Heart right ventricle (tissue), 16 donors: ENCODE measurements at regions not wholly inside any gene's neighbourhood (a gene's known extent, or its start where the extent isn't known, plus 50 kb on each side); places are given as distances from the start of the nearest gene placed in this dataset.

Experiments
- ATAC-seq, 8 donors: fragments of 200-7000 bp; cut with Tn5 transposase; one replicate each; pipeline ENCODE4 v1.9.1; 2020; ENCODE audit warnings: mild to moderate bottlenecking in 8 of 8, moderate library complexity in 8 of 8, moderate number of reproducible peaks in 1 of 8
- DNase-seq, 2 donors: peaks; one replicate each; pipeline ENCODE4 v3.0.0-alpha.2; 2020
- H3K27ac ChIP-seq, 10 donors: fragments of 200-600 bp; sonication (generic) in 2 of 10; one replicate each; pipeline versions ENCODE4 v1.5.0 to v1.8.0; 2020 to 2022; ENCODE audit warnings: mild to moderate bottlenecking in 3 of 10
- H3K27me3 ChIP-seq, 7 donors: fragments of 200-600 bp; one replicate each; pipeline ENCODE4 v1.8.0; 2021 to 2022; ENCODE audit warnings: mild to moderate bottlenecking in 2 of 7
- H3K36me3 ChIP-seq, 9 donors: fragments of 200-600 bp; sonication (generic) in 1 of 9; one replicate each; pipeline versions ENCODE4 v1.5.0 to v1.8.0; 2020 to 2022; ENCODE audit warnings: mild to moderate bottlenecking in 2 of 9
- H3K4me1 ChIP-seq, 9 donors: fragments of 200-600 bp; sonication (generic) in 1 of 9; one replicate each; pipeline versions ENCODE4 v1.5.0 to v1.8.0; 2020 to 2022; ENCODE audit warnings: mild to moderate bottlenecking in 4 of 9
- H3K4me3 ChIP-seq, 10 donors: fragments of 200-600 bp; sonication (generic) in 2 of 10; one replicate each; pipeline versions ENCODE4 v1.5.0 to v1.8.0; 2020 to 2022; ENCODE audit warnings: mild to moderate bottlenecking in 7 of 10, moderate library complexity in 2 of 10
- H3K9me3 ChIP-seq, 11 donors: fragments of 200-600 bp in 10 of 11; sonication (generic) in 2 of 11; one replicate each; pipeline versions ENCODE4 v1.5.0 to v1.8.0; 2013 to 2022; ENCODE audit warnings: mild to moderate bottlenecking in 2 of 11, control low read depth in 1 of 11, moderate library complexity in 1 of 11
- WGBS, 2 donors: extraction: QIAGEN DNeasy Blood & Tissue Kit; methylation state at CpG; one replicate each; pipeline ENCODE4 v1.1.7; 2013; ENCODE audit warnings: inconsistent platforms in 1 of 2; 5-methylcytosine and 5-hydroxymethylcytosine counted together
- intact Hi-C, 10 donors: fragments of 100-400 bp; cut with DNase I; formaldehyde crosslinking; loops; one replicate each; pipeline versions ENCODE4 v1.11.1 to v1.14.2; 2022
- TF ChIP-seq, protein P1 (sequence below), 9 donors: fragments of 200-600 bp; sonication (generic) in 2 of 9; IDR thresholded peaks; one replicate each; pipeline versions ENCODE4 v1.5.0 to v1.8.0; 2021 to 2022; ENCODE audit warnings: antibody characterized with exemption in 9 of 9, mild to moderate bottlenecking in 5 of 9, moderate library complexity in 1 of 9
- donor health status: Arrhythmogenic right ventricular cardiomyopathy.
- donor health status: ischemic (EF 13 %, LVEDD 7.1; RV severe dilation, severe dysfunction).
- donor health status: healthy with polysubstance abuse.
- donor health status: DM: no; HTN: yes; CAD: no.
- donor health status: DM: no; HTN: no; CAD: no.
- donor health status: ischemic (EF 25% LVEDD 6.9; RV normal size, moderate dysfunction).
- donor health status: ischemic (EF 25% LVEDD 5.7; RV mildly dilated, moderate dysfunction).
- donor health status: healthy.
- donor health status: DM: yes; HTN: yes; CAD: no.
- donor health status: Ischemic cardiomyopathy.
- donor health status: ischemic (EF 35%, LVEDD 5.7; RV mildly dilated, moderate dysfunction).
- donor health status: nonischemic (EF 11% LVEDD 7.7; RV severe dilation, severe dysfunction).
- donor health status: DM: yes; HTN: yes; CAD: no.
- donor health status: PGD.
- donor health status: ischemic (EF 29% LVEDD 5.4; RV normal size, mild dysfunction).
- donor health status: nonischemic (EF 23%, LVEDD 6.1; RV moderate dilation, normal function).

- Histone ChIP-seq H3K27ac (no peak overlapping the region), H3K4me3 (no peak overlapping the region), H3K36me3 (no peaks in the 10 kb centered on the region), H3K9me3 (no peaks in the 10 kb centered on the region), H3K27me3 (no peaks in the 10 kb centered on the region), H3K4me1 (no peaks in the 10 kb centered on the region)
- intact Hi-C loops = loop anchor here in 1 of 10 donors (5.0 kb wide), 1 partner anchor 1298 kb away; no protein-coding TSS in a partner anchor
- DNase-seq (no peak), ATAC-seq (no peak)
- 31 to 36% methylated on average over 7 of the region's 7 CpGs for WGBS, 2 donors
- TF ChIP-seq, protein P1, sequence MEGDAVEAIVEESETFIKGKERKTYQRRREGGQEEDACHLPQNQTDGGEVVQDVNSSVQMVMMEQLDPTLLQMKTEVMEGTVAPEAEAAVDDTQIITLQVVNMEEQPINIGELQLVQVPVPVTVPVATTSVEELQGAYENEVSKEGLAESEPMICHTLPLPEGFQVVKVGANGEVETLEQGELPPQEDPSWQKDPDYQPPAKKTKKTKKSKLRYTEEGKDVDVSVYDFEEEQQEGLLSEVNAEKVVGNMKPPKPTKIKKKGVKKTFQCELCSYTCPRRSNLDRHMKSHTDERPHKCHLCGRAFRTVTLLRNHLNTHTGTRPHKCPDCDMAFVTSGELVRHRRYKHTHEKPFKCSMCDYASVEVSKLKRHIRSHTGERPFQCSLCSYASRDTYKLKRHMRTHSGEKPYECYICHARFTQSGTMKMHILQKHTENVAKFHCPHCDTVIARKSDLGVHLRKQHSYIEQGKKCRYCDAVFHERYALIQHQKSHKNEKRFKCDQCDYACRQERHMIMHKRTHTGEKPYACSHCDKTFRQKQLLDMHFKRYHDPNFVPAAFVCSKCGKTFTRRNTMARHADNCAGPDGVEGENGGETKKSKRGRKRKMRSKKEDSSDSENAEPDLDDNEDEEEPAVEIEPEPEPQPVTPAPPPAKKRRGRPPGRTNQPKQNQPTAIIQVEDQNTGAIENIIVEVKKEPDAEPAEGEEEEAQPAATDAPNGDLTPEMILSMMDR (IDR thresholded peaks at IDR 0.05) = no peak
Measured at GRCh38 chr6:90790058-90790457, 203.2 kb upstream of the MAP3K7 start.

DNA sequence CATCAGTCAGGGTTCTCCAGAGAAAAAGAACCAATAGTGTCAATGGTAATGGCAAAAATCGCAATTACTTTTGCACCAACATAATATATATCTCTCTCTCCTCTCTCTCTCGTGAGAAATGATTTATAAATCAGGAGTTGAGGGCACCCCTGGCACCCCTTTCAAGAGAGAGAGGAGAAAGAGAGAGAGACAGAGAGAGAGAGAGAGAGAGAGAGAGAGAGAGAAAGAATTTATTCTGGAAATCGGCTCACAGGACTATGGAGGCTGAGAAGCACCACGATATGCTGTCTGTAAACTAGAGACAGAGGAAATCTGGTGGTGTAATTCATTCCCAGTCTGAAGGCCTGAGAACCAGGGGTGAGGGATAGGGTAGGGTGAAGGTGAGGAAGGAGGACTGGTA lies 201.9 kb upstream of the MAP3K7 start:
- no peak overlapping the region for H3K4me3 ChIP-seq
- 85 to 92% methylated on average over 4 of the region's 4 CpGs for WGBS, 2 donors
- no peaks in the 10 kb centered on the region for H3K36me3 ChIP-seq
- no peak overlapping the region for H3K27ac ChIP-seq
- no peak for DNase-seq
- no peaks in the 10 kb centered on the region for H3K4me1 ChIP-seq
- no peaks in the 10 kb centered on the region for H3K9me3 ChIP-seq
- intact Hi-C loops = no loop called here
- ATAC-seq = no peak
- TF ChIP-seq, protein P1 (IDR thresholded peaks at IDR 0.05) = no peak
- H3K27me3 ChIP-seq = no peaks in the 10 kb centered on the region

DNA sequence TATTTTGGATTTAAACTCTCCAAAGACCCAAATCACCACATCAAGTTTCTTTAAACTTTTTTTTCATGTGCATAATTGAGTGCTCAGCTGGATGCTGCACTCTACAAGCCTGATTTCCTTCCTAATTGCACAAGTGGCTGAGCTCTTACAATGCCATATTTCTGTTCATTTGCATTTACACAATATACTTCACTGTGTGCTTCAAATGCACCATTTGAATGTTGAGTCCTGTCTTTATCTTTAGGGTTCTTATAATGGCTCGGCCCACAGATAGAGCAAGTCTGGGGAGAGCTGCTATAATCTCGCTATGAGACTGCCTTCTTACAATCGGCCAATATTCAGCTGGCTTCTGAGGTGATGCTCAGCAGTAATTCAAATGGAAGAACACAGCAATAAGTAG lies 200.6 kb upstream of the MAP3K7 start:
- TF ChIP-seq, protein P1 (IDR thresholded peaks at IDR 0.05) = no peak
- WGBS, 2 donors = 58 to 61% methylated on average over 3 of the region's 3 CpGs
- intact Hi-C loops = no loop called here
- Histone ChIP-seq H3K4me3 (no peak overlapping the region), H3K27ac (no peak overlapping the region), H3K27me3 (no peaks in the 10 kb centered on the region), H3K36me3 (no peaks in the 10 kb centered on the region), H3K4me1 (no peaks in the 10 kb centered on the region), H3K9me3 (no peaks in the 10 kb centered on the region)
- ATAC-seq = no peak
- no peak for DNase-seq

DNA sequence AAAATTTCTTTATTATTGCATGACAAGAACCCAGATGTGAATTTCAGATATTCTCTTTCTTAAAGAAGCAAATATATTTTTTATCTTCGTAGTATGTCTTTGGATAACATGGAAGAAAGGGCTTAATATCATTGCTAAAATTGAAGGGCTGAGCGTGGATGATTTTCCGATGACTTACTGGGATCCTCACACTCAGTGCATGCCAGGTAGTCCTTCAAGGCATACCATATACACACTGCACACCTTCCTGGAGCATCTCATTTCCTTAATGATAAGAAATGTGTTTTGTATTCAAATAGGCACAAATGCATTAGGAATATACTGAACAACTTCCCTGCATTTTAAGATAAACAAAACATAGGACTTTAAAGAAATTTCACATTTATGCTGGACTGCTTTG lies 193.9 kb upstream of the MAP3K7 start:
- Histone ChIP-seq H3K9me3 (no peaks in the 10 kb centered on the region), H3K27ac (no peak overlapping the region), H3K36me3 (no peaks in the 10 kb centered on the region), H3K4me1 (no peaks in the 10 kb centered on the region), H3K27me3 (no peaks in the 10 kb centered on the region), H3K4me3 (no peak overlapping the region)
- 91 to 94% methylated on average over 3 of the region's 3 CpGs for WGBS, 2 donors
- ATAC-seq (no peak), DNase-seq (no peak)
- intact Hi-C loops = no loop called here
- TF ChIP-seq, protein P1 (IDR thresholded peaks at IDR 0.05) = no peak

GRCh38 chr6:90780141-90780540 lies 193.3 kb upstream of the MAP3K7 start:
- TF ChIP-seq, protein P1 (IDR thresholded peaks at IDR 0.05) = no peak
- 83 to 84% methylated on average over 1 of the region's 1 CpG for WGBS, 2 donors
- no peak for DNase-seq

More at GRCh38 chr6:90780141-90780540, 193.3 kb upstream of the MAP3K7 start:
- Histone ChIP-seq H3K27me3 (no peaks in the 10 kb centered on the region), H3K4me3 (no peak overlapping the region), H3K27ac (no peak overlapping the region), H3K4me1 (no peaks in the 10 kb centered on the region), H3K9me3 (no peaks in the 10 kb centered on the region), H3K36me3 (no peaks in the 10 kb centered on the region)
- intact Hi-C loops = no loop called here
- ATAC-seq = no peak
